H9 (cell line): ENCODE measurements at regions not wholly inside any gene's neighbourhood (a gene's known extent, or its start where the extent isn't known, plus 50 kb on each side); places are given as distances from the start of the nearest gene placed in this dataset.

Source experiments
- DNase-seq: peaks from one replicate; pipeline ENCODE4 v3.0.0-alpha.2; 2017
- H2AFZ ChIP-seq: one replicate; pipeline ENCODE4 v1.6.1; 2013; ENCODE audit warnings: mild to moderate bottlenecking, low read length, control low read depth, moderate library complexity
- H2AK5ac ChIP-seq: 2 replicates; pipeline ENCODE4 v1.6.1; 2013; ENCODE audit warnings: low read length, control low read depth, mixed read lengths; ENCODE audit not compliant: insufficient read length
- H2BK120ac ChIP-seq: one replicate; pipeline ENCODE4 v1.6.1; 2013; ENCODE audit warnings: low read depth, mild to moderate bottlenecking, low read length, control low read depth, inconsistent platforms; ENCODE audit not compliant: poor library complexity, severe bottlenecking
- H2BK12ac ChIP-seq: 2 replicates; pipeline ENCODE4 v1.6.1; 2013; ENCODE audit warnings: low read length, control low read depth, mixed read lengths, low read depth; ENCODE audit not compliant: insufficient read length
- H2BK15ac ChIP-seq: 2 replicates; pipeline ENCODE4 v1.6.1; 2013; ENCODE audit warnings: low read depth, low read length, control low read depth
- H2BK20ac ChIP-seq: one replicate; pipeline ENCODE4 v1.6.1; 2013; ENCODE audit warnings: low read depth, mild to moderate bottlenecking, low read length, control low read depth, inconsistent platforms; ENCODE audit not compliant: poor library complexity, severe bottlenecking
- H2BK5ac ChIP-seq: 2 replicates; pipeline ENCODE4 v1.6.1; 2013; ENCODE audit warnings: low read length, control low read depth, mixed read lengths; ENCODE audit not compliant: insufficient read length
- H3K14ac ChIP-seq: 2 replicates; pipeline ENCODE4 v1.6.1; 2013; ENCODE audit warnings: low read length, control low read depth; ENCODE audit not compliant: insufficient read depth
- H3K18ac ChIP-seq: 2 replicates; pipeline ENCODE4 v1.6.1; 2013; ENCODE audit warnings: low read depth, mild to moderate bottlenecking, mixed read lengths, low read length, control low read depth; ENCODE audit not compliant: insufficient read length
- H3K23ac ChIP-seq: 2 replicates; pipeline ENCODE4 v1.6.1; 2013; ENCODE audit warnings: low read length, control low read depth, mixed read lengths, low read depth; ENCODE audit not compliant: insufficient read length
- H3K23me2 ChIP-seq: 2 replicates; pipeline ENCODE4 v1.6.1; 2013; ENCODE audit warnings: low read depth, mild to moderate bottlenecking, mixed read lengths, low read length, control low read depth; ENCODE audit not compliant: insufficient read length, poor library complexity, severe bottlenecking
- H3K27ac ChIP-seq: 2 replicates; pipeline ENCODE4 v1.5.1; 2013; ENCODE audit warnings: low read length, control low read depth, mixed read lengths, low read depth; ENCODE audit not compliant: insufficient read length
- H3K27me3 ChIP-seq: 2 replicates; pipeline ENCODE4 v1.6.1; 2013; ENCODE audit warnings: low read length, control low read depth, inconsistent platforms; ENCODE audit not compliant: insufficient read depth
- H3K4ac ChIP-seq: 2 replicates; pipeline ENCODE4 v1.6.1; 2013; ENCODE audit warnings: low read depth, mild to moderate bottlenecking, control low read depth, inconsistent platforms, low read length, moderate library complexity
- H3K4me1 ChIP-seq: 2 replicates; pipeline ENCODE4 v1.6.1; 2013; ENCODE audit warnings: low read length, control low read depth, inconsistent platforms; ENCODE audit not compliant: insufficient read depth
- H3K4me2 ChIP-seq: 2 replicates; pipeline ENCODE4 v1.6.1; 2013; ENCODE audit warnings: low read length, control low read depth, mixed read lengths; ENCODE audit not compliant: insufficient read length, insufficient read depth
- H3K56ac ChIP-seq: 2 replicates; pipeline ENCODE4 v1.6.1; 2013; ENCODE audit warnings: low read depth, mild to moderate bottlenecking, mixed read lengths, low read length, control low read depth; ENCODE audit not compliant: insufficient read length
- H3K79me1 ChIP-seq: 2 replicates; pipeline ENCODE4 v1.6.1; 2013; ENCODE audit warnings: low read depth, mild to moderate bottlenecking, moderate library complexity, low read length, control low read depth, inconsistent platforms; ENCODE audit not compliant: insufficient read depth, poor library complexity, severe bottlenecking
- H3K79me2 ChIP-seq: 2 replicates; pipeline ENCODE4 v1.6.1; 2013; ENCODE audit warnings: low read length, control low read depth, inconsistent platforms; ENCODE audit not compliant: insufficient read depth
- H3K9ac ChIP-seq: 2 replicates; pipeline ENCODE4 v1.6.1; 2013; ENCODE audit warnings: low read length, control low read depth, mixed read lengths; ENCODE audit not compliant: insufficient read length; ENCODE audit errors: extremely low read depth
- H3K9me3 ChIP-seq: one replicate; pipeline ENCODE4 v1.6.1; 2013; ENCODE audit warnings: low read depth, low read length, inconsistent platforms; ENCODE audit not compliant: control insufficient read depth
- H3T11ph ChIP-seq: one replicate; pipeline ENCODE4 v1.6.1; 2013; ENCODE audit warnings: mild to moderate bottlenecking, low read length, control low read depth, inconsistent platforms
- H4K20me1 ChIP-seq: one replicate; pipeline ENCODE4 v1.6.1; 2013; ENCODE audit not compliant: control insufficient read depth, insufficient read length, insufficient read depth
- H4K5ac ChIP-seq: 2 replicates; pipeline ENCODE4 v1.6.1; 2013; ENCODE audit warnings: low read depth, mild to moderate bottlenecking, mixed read lengths, low read length, control low read depth; ENCODE audit not compliant: insufficient read length
- H4K8ac ChIP-seq: replicated peaks from 2 replicates; pipeline ENCODE4 v1.6.1; 2013; ENCODE audit warnings: low read length, control low read depth, mixed read lengths, low read depth; ENCODE audit not compliant: insufficient read length
- H4K91ac ChIP-seq: 2 replicates; pipeline ENCODE4 v1.6.1; 2013; ENCODE audit warnings: low read depth, mild to moderate bottlenecking, moderate library complexity, mixed read lengths, low read length, control low read depth; ENCODE audit not compliant: insufficient read length
- H3K27ac Mint-ChIP-seq, 3 experiments: 2 replicates in 2 of 3; 3 replicates in 1 of 3; pipeline ENCODE4 v1.8.0; 2020 to 2021; ENCODE audit warnings: mixed read lengths in 3 of 3, mild to moderate bottlenecking in 1 of 3, moderate library complexity in 1 of 3
- H3K27me3 Mint-ChIP-seq: 2 replicates; pipeline ENCODE4 v1.8.0; 2021; ENCODE audit warnings: low read depth, mild to moderate bottlenecking, moderate library complexity, mixed read lengths
- H3K36me3 Mint-ChIP-seq, 3 experiments: 2 replicates in 2 of 3; 3 replicates in 1 of 3; pipeline ENCODE4 v1.8.0; 2020 to 2021; ENCODE audit warnings: low read depth in 3 of 3, mixed read lengths in 3 of 3; ENCODE audit not compliant: insufficient read depth in 1 of 3
- H3K4me1 Mint-ChIP-seq, 2 experiments: 2 replicates each; pipeline ENCODE4 v1.8.0; 2020; ENCODE audit warnings: mixed read lengths in 2 of 2
- H3K4me3 Mint-ChIP-seq, 2 experiments: 2 replicates in 1 of 2; 3 replicates in 1 of 2; pipeline ENCODE4 v1.8.0; 2020 to 2021; ENCODE audit warnings: mild to moderate bottlenecking in 2 of 2, mixed read lengths in 2 of 2, moderate library complexity in 1 of 2
- H3K9me3 Mint-ChIP-seq, 2 experiments: 2 replicates in 1 of 2; 3 replicates in 1 of 2; pipeline ENCODE4 v1.8.0; 2020; ENCODE audit warnings: mild to moderate bottlenecking in 2 of 2, mixed read lengths in 2 of 2, moderate library complexity in 1 of 2
- WGBS: extraction: QIAGEN DNeasy Blood & Tissue Kit; methylation state at CpG from one replicate; pipeline ENCODE4 v1.1.7; 2013; ENCODE audit warnings: missing lambda C conversion rate, low lambda C conversion rate, mixed read lengths; ENCODE audit not compliant: insufficient read length; ENCODE audit errors: extremely low coverage; 5-methylcytosine and 5-hydroxymethylcytosine counted together
- TF ChIP-seq, protein P1 (sequence below): fragments of 200-600 bp; sonication (generic); conservative IDR thresholded peaks from 3 replicates; pipeline ENCODE4 v1.8.0; 2021; ENCODE audit warnings: antibody characterized with exemption, mild to moderate bottlenecking

DNA sequence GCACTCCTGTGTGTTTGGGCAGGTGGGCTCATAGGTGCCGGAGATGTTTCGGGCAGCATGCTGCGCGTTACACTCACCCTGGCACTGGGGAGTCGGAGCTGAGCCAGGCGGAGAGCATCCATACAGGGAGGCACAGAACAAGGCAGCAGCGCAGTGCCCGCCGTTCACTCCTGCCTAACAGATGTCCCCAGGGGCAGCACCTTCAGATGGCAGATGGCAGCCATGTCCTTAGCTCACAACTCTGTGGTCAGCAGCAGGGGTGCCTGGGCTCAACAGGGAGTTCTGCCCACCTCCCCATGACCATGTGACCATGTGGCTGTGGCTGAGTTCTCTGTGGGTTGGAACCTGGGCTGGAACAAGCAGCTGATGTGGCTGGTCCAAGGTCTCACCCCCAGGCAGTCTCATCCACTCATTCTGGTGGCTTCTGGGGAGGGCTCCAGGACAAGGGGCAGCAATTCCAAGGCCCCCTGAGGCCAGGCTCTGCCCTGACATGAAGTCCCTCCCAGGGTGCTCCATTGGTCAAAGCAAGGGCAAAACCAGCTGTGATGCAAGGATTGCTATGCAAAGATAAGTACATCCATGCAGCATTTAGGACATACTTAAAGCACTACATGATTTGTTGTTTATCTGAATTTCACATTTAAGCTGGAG is 64.2 kb downstream of the MRPL36 start:
- H3K56ac ChIP-seq, result no peak overlapping the region
- no peaks in the 10 kb centered on the region for H3K9me3 ChIP-seq
- no peak overlapping the region for H3K4ac ChIP-seq
- no peaks in the 10 kb centered on the region for H3K27me3 ChIP-seq
- H3K27ac ChIP-seq, result no peak overlapping the region
- Mint-ChIP-seq H3K4me1 (peaks cover 0 to 3% of the 10 kb centered on the region in 2 experiments; a peak in 2 of 4 replicates), H3K27me3 (peaks cover 10% of the 10 kb centered on the region), H3K36me3 (no peaks in the 10 kb centered on the region; a peak in 1 of 7 replicates), H3K4me3 (no peak overlapping the region), H3K27ac (no peak overlapping the region), H3K9me3 (peaks cover 14 to 16% of the 10 kb centered on the region in 2 experiments)
- H3K23ac ChIP-seq, result no peak overlapping the region
- no peaks in the 10 kb centered on the region for H3K23me2 ChIP-seq
- H2BK120ac ChIP-seq, result no peak overlapping the region
- no peaks in the 10 kb centered on the region for H3K79me2 ChIP-seq
- no CpG with 5 or more reads among the region's 9 CpGs for whole genome bisulfite sequencing
- H4K91ac ChIP-seq, result no peak overlapping the region
- H3K18ac ChIP-seq, result no peak overlapping the region
- no peak overlapping the region for H4K5ac ChIP-seq
- no peak overlapping the region for H2BK5ac ChIP-seq
- TF ChIP-seq, protein P1, sequence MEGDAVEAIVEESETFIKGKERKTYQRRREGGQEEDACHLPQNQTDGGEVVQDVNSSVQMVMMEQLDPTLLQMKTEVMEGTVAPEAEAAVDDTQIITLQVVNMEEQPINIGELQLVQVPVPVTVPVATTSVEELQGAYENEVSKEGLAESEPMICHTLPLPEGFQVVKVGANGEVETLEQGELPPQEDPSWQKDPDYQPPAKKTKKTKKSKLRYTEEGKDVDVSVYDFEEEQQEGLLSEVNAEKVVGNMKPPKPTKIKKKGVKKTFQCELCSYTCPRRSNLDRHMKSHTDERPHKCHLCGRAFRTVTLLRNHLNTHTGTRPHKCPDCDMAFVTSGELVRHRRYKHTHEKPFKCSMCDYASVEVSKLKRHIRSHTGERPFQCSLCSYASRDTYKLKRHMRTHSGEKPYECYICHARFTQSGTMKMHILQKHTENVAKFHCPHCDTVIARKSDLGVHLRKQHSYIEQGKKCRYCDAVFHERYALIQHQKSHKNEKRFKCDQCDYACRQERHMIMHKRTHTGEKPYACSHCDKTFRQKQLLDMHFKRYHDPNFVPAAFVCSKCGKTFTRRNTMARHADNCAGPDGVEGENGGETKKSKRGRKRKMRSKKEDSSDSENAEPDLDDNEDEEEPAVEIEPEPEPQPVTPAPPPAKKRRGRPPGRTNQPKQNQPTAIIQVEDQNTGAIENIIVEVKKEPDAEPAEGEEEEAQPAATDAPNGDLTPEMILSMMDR, result no peak
- H4K8ac ChIP-seq, result no peak overlapping the region
- H3K9ac ChIP-seq, result no peak overlapping the region
- H3K4me2 ChIP-seq, result no peak overlapping the region
- no peak overlapping the region for H2BK15ac ChIP-seq
- no peaks in the 10 kb centered on the region for H4K20me1 ChIP-seq
- peak; percentile 23 for DNase-seq
- H3T11ph ChIP-seq, result no peak overlapping the region
- H3K79me1 ChIP-seq, result no peaks in the 10 kb centered on the region
- H2AK5ac ChIP-seq, result no peak overlapping the region
- no peak overlapping the region for H2BK12ac ChIP-seq
- no peaks in the 10 kb centered on the region for H3K4me1 ChIP-seq
- H3K14ac ChIP-seq, result no peak overlapping the region
- no peak overlapping the region for H2BK20ac ChIP-seq
- H2AFZ ChIP-seq, result no peak overlapping the region
